ENCODE measurements at regions not wholly inside any gene's neighbourhood (a gene's known extent, or its start where the extent isn't known, plus 50 kb on each side); places are given as distances from the start of the nearest gene placed in this dataset.

DNA sequence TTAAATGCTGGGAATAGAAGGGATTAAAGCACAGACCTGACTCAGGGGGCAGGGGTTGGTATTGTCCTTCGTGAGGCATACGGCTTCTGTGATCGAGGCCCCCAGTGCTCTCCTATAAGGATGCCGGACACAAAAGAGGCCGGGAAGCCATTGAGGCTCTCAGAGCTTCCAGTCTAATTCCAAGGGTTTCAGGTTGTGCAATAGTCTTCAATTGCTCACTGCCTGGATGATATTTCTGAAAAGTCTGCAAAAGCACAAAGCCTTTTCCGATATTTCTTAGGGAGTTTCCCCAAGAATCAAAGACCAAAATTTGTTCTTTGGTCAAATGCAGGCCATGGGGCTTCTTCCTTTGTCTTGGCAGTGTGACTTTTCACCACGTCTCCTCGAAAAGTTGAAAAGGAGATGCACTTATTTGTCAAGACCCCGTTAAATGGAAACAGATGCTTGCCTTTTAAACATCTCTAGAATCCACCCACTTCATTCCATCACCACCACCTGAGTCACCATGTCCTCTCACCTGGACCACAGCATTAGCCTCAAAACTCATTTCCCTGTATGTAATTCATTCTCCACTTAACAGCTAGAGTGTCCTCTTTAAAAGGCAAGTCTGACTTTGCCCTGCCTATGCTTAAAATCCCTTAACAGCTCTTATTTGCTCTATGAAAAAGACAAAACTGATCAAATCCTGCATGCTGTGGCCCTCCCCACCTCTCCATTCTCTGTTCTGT lies 134.8 kb upstream of the NAMPT start:
- TF ChIP-seq, protein P1, sequence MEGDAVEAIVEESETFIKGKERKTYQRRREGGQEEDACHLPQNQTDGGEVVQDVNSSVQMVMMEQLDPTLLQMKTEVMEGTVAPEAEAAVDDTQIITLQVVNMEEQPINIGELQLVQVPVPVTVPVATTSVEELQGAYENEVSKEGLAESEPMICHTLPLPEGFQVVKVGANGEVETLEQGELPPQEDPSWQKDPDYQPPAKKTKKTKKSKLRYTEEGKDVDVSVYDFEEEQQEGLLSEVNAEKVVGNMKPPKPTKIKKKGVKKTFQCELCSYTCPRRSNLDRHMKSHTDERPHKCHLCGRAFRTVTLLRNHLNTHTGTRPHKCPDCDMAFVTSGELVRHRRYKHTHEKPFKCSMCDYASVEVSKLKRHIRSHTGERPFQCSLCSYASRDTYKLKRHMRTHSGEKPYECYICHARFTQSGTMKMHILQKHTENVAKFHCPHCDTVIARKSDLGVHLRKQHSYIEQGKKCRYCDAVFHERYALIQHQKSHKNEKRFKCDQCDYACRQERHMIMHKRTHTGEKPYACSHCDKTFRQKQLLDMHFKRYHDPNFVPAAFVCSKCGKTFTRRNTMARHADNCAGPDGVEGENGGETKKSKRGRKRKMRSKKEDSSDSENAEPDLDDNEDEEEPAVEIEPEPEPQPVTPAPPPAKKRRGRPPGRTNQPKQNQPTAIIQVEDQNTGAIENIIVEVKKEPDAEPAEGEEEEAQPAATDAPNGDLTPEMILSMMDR (IDR thresholded peaks at IDR 0.05), result no peak
- no peak for TF ChIP-seq POLR2A (IDR thresholded peaks at IDR 0.05)
